OCI-LY7 (cell line): ENCODE measurements at regions not wholly inside any gene's neighbourhood (a gene's known extent, or its start where the extent isn't known, plus 50 kb on each side); places are given as distances from the start of the nearest gene placed in this dataset.

Experiments used
- EZH2phosphoT487 ChIP-seq: fragments of 200-600 bp; sonication (generic); IDR thresholded peaks from 2 replicates; pipeline ENCODE4 v1.6.1; 2018; ENCODE audit warnings: low read depth, borderline replicate concordance, mild to moderate bottlenecking, mixed run types, antibody characterized with exemption, low read length, moderate library complexity, mixed read lengths
- TF ChIP-seq, protein P1 (sequence below): fragments of 200-600 bp; sonication (generic); conservative IDR thresholded peaks from 2 replicates; pipeline ENCODE4 v1.5.1; 2014; ENCODE audit warnings: mild to moderate bottlenecking, antibody characterized with exemption, low read length, moderate library complexity, mixed read lengths

DNA sequence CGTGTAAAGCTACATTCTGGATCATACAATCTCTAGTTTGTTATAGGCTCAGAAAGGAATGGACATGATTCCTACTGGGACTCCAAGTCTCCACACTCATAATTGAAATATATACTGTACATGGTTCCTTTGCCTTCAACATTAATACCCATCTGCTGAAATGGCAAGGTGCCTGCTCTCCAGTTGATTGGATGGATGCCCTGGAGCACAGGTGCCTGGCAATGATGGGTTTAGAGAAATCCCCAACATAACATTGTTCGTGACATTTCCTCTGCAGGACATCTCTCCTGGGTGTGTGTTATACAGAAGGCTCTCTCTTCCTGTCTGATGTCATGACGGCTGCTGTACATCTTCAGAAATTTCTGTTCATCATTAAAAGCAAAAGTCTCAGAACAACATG is 449.7 kb upstream of the CWC22 start:
- TF ChIP-seq, protein P1, sequence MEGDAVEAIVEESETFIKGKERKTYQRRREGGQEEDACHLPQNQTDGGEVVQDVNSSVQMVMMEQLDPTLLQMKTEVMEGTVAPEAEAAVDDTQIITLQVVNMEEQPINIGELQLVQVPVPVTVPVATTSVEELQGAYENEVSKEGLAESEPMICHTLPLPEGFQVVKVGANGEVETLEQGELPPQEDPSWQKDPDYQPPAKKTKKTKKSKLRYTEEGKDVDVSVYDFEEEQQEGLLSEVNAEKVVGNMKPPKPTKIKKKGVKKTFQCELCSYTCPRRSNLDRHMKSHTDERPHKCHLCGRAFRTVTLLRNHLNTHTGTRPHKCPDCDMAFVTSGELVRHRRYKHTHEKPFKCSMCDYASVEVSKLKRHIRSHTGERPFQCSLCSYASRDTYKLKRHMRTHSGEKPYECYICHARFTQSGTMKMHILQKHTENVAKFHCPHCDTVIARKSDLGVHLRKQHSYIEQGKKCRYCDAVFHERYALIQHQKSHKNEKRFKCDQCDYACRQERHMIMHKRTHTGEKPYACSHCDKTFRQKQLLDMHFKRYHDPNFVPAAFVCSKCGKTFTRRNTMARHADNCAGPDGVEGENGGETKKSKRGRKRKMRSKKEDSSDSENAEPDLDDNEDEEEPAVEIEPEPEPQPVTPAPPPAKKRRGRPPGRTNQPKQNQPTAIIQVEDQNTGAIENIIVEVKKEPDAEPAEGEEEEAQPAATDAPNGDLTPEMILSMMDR, result no peak
- no peak for TF ChIP-seq EZH2phosphoT487
